ENCODE measurements at regions not wholly inside any gene's neighbourhood (a gene's known extent, or its start where the extent isn't known, plus 50 kb on each side); places are given as distances from the start of the nearest gene placed in this dataset.
"Not testable (repeated sequence)": the region's sequence is repeated elsewhere in the genome, so short reads cannot be mapped to it uniquely, and the experiment has no call there.

GRCh38 chr1:22320587-22321344 is 130.9 kb upstream of the ZBTB40 start:
- DNase-seq, result no peak

DNA sequence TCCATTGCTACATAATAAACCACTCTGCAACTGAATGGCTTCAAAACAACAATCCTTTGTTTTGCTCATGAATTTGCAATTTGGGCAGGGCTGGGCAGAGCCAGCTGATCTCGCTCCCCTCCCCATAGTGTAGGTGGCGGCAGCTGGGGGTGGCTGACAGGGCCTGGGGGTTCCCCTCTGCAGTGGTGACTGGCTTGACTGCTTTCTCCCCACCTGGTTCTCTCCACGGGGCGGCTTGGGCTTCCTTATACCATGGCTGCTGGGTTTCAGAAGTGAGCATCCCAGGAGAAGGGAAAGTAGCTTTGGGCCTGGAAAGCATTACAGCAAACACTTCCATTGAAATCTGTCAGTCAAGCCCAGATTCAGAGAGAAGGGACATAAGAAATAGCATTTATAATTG is 129.7 kb upstream of the ZBTB40 start:
- no peak for DNase-seq

- no peak for DNase-seq
These were observed 128.4 kb upstream of the ZBTB40 start for GRCh38 chr1:22323141-22323845.

DNA sequence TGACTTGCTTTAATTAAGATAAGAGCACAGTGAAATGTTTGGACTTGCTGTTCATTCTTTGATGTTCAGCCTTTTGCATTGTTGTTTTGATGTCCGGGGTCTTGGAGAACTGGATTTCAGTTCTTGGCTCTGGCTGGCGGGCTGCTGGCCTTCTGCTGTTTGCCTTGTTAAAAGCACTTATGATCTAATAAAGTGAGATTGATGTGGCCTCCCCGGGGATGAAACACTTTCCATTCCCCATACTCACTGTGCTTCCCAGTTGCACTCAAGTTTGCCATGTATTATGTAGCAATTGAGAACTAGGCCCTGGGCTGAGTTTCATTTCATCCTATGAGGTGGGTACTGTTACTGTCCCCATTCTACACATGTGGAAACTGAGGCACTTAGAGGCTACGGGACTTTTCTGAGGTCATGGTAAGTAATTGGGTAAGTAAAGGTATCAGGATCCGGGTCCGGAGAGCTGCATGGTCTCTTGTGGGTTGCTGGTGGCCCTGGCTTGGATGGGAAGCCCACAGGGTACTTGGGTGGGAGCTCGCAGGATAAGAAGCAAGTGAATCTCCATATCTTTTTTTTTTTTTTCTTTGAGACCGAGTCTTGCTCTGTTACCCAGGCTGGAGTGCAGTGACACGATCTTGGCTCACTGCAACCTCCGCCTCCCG is 127.7 kb upstream of the ZBTB40 start:
- DNase-seq, result no peak

DNA sequence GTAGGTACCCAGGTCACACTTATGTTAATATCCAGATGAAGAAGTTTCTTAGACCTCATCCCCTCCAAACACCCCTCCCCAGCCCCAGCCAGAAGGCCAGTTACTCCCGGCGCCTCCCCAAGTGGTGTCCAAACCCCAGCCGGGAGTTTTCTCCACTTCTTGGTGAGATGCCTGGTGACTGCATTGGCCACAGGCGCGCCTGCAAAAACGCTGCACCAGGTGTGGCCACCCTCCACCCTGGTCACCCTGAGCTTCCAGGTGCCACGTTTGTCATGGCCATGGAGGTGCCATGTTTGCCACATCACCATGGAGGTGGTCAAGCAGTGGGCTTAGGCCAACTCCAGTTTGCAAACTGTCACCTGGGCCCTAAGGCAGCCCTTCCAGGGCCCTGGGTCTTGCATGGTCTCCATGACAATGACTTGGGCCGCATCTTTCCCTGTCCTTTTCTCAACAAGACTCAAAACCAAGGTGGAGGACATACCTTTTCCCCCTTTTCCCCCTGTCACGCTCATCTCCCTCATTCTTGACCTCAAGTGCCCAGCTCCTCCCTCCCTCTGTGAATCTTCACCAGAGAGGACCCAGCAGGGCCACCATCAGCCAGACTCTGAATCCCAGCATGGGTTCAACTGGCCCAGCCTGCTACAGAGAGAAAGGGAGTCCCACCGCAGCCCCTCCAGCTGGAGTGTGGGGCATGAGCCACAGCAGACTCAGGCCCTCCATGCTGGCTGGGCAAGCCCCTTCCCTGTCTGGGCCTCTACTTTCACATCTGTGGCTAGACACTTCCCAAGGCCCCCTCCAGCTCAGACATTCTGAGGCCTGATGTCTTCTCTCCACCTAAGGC is 125.9 kb upstream of the ZBTB40 start:
- DNase-seq, result no peak

GRCh38 chr1:22326372-22326915 is 125.2 kb upstream of the ZBTB40 start:
- DNase-seq, result no peak

DNA sequence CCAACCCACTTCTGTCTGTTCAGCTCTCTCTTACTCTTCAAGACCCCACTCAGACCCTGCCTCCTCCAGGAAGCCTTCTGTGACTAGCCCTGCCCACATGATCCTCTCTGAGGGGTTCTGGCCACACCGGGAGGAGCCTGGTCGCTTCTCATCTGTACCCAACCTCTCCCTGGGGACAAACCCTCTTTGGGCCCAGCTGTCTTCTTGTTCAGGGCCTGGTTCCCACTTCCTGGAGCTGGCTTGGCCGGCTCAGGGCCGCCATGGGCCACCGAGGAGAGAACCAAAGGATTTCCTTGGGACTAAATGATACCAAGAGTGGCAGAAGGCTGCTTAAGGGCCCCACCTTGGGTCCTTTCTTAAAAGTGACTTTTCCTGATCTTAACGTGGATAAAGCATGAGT is 124.7 kb upstream of the ZBTB40 start:
- no peak for DNase-seq

DNA sequence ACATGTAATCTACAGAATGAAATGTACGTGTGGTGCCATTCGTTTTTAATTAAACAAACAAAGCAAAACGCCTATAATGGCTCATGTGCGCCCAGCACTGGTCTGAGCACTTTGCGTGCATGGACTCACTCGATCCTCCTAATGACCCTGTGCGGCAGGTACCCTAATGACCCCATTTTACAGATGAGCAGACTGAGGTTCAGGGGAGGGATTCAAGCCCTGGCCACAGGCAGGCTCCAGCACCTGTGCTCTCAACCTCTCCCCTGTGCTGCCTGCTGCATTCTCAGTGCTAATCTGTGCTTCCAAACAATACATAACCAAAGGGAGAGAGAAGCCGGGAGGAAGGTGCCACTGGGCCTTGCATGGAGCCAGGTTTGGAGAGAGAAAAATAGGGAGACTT is 124.2 kb upstream of the ZBTB40 start:
- DNase-seq, result no peak

DNA sequence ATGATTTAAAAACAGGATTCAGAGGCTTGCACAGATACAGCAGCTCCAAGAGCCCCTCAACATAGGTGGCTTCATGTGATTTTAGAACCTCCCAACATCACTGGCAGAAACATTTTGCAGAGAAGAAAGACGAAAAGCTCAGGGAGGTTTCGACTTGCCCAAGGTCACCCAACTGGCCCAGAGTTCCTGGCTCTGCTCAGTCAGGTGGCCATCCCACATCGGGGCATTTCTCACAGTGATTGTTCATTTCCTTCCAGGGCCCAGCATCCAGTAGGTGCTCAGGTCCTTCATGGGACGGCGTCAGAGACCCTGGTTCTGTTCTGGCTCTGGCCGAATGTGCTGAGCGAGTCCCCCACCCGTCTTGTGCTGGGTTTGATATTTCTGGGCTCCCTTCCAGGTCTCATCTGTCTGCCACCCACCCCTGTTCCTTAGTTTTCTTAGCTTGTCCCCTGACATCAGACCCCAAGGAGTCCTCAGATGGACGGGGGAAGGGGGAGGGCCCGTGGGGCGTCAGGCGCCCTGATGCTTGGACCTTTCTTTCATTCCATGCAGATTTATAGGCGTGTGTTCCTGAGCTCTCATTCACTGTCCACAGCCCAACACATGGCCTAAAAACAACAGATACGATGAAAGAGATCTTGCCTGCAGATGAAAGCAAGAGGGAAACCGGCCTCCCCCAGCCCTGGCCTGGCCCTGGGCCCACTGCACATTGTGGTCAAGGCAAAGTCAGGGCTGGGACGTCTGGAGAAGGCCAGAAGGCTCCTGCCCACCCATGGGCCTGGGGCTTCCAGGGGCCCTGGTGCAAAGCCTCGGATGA is 123.1 kb upstream of the ZBTB40 start:
- DNase-seq, result no peak

GRCh38 chr1:22329148-22329515 is 122.5 kb upstream of the ZBTB40 start:
- DNase-seq, result no peak

DNA sequence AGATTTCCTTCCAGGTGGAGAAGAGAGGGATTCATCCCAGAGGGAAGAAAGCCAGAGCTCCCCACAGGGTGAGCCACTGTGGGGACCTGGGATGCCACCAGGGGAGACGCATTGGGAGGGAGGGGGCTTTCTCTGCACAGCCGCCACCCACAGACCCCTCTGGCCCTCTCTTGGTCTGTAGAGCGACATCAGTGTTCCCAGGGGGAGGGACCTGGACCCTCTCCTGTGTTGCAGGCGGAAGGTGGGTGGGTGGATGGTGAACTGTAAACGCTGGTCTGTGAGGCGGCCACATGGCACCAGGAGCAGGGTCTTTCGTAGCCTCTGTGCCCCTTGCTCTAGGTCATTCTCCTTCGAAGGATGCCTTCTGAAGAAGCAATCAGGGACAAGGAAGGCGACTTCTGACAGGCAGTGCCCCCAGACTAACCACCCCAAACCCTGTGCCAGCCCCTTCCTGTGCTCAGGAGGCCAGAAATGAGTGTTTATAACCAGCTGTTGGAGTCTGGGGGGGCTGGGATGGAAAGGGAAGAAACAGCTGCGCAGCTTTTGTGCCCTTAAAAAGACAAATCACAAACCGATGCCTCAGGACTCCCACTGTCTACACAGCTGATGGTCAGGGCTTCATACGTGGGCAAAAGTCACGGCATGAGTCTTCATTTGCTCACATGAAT is 121.4 kb upstream of the ZBTB40 start:
- DNase-seq, result no peak

- no peak for DNase-seq
These were observed 120.9 kb upstream of the ZBTB40 start for GRCh38 chr1:22330760-22331119.

GRCh38 chr1:22331618-22332423 is 119.8 kb upstream of the ZBTB40 start:
- DNase-seq, result no peak

DNA sequence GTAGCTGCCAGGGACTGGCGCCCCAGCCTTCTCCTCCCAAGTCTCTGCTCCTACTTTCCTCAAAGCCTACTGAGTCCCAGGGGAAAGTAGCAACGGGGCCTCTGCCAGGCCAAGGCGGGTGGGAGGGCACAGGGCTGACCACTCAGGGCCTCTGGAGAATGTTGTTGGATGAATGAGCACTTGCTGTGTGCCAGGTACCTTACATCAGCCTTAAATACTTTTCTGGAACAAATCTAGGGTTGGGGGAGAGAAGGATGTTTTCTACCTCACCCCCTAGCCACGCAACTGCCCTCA is 119.3 kb upstream of the ZBTB40 start:
- no peak for DNase-seq

DNA sequence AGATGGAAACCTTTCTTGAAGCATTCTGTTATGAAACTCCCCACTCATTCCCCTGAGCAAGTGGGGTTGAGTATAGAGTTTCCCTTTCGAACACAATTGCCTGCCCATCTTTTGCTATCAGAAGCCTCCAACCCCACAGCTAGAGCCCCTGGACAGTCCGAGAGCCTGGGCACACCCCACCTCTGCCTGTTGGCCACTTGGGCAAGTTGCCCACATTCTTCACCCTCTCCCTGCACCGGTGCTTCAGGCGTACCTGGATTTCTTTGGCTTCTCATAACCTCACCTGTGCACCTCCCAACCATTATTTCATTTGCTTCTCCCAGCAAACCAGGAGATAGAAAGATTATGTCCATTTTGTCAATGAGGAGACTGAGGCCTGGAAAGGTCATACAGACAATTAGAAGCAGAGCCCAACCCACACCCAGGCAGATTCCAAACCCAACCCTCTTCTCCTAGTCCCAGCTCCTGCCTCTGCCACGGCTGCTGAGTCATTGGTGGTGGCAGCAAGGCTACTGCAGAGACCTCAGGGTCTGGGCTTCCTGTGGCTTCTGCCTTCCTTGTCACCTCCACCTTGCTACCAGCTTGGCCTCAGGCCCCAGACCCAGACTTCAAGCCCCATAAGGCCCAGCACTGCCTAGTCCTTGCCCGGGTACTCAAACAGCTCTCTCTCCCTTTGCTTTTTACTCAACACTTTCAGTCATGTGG is 118.7 kb upstream of the ZBTB40 start:
- DNase-seq, result no peak

GRCh38 chr1:22333516-22334121 is 118.0 kb upstream of the ZBTB40 start:
- no peak for DNase-seq

- no peak for DNase-seq
These were observed 116.6 kb upstream of the ZBTB40 start for GRCh38 chr1:22334860-22335550.

DNA sequence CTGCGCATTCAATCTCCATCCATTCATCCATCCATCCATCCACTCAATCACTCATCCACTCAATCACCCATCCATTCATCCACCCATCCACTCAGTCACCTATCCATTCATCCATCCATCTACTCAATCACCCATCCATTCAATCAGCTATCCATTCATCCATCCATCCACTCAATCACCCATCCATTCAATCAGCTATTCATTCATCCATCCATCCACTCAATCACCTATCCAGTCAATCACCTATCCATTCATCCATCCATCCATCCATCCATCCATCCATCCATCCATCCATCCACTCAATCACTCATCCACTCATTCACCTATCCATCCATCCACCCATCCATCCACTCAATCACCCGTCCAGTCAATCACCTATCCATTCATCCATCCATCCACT is 115.4 kb upstream of the ZBTB40 start:
- DNase-seq, result not testable (repeated sequence)
